ENCODE measurements at regions not wholly inside any gene's neighbourhood (a gene's known extent, or its start where the extent isn't known, plus 50 kb on each side); places are given as distances from the start of the nearest gene placed in this dataset.

- Histone ChIP-seq H3K4me3 (no peak overlapping the region), H3K4me1 (no peaks in the 10 kb centered on the region), H3K27me3 (ENCODE audit: low read depth) (peaks cover 10% of the 10 kb centered on the region), H3K36me3 (no peaks in the 10 kb centered on the region), H3K9me3 (replicated peaks) (peaks cover 22% of the 10 kb centered on the region), H3K27ac (replicated peaks) (no peak overlapping the region)
- no peak for TF ChIP-seq CTCF (IDR thresholded peaks at IDR 0.05; ENCODE audit: borderline replicate concordance)
- no peak for DNase-seq
- intact Hi-C loops (cut with micrococcal nuclease) = no loop called here
These were observed 329.9 kb upstream of the ISX start for GRCh38 chr22:34736081-34736480.

GRCh38 chr22:34738661-34739400 is 327.1 kb upstream of the ISX start:
- H3K4me3 ChIP-seq = no peak overlapping the region
- TF ChIP-seq CTCF (IDR thresholded peaks at IDR 0.05; ENCODE audit: borderline replicate concordance) = no peak
- no peak overlapping the region for H3K27ac ChIP-seq (replicated peaks)
- H3K36me3 ChIP-seq = no peaks in the 10 kb centered on the region
- peaks cover 10% of the 10 kb centered on the region for H3K27me3 ChIP-seq (ENCODE audit: low read depth)
- peaks cover 17% of the 10 kb centered on the region for H3K9me3 ChIP-seq (replicated peaks)
- no peaks in the 10 kb centered on the region for H3K4me1 ChIP-seq
- no peak for DNase-seq
- intact Hi-C loops (cut with micrococcal nuclease) = no loop called here

GRCh38 chr22:34743110-34743751 is 322.7 kb upstream of the ISX start:
- TF ChIP-seq CTCF (IDR thresholded peaks at IDR 0.05; ENCODE audit: borderline replicate concordance) = no peak
- intact Hi-C loops (cut with micrococcal nuclease) = no loop called here
- peaks cover 7% of the 10 kb centered on the region for H3K9me3 ChIP-seq (replicated peaks)

GRCh38 chr22:34760276-34761008 is 305.5 kb upstream of the ISX start:
- no peak for DNase-seq
- Histone ChIP-seq H3K27me3 (ENCODE audit: low read depth) (peaks cover 81% of the 10 kb centered on the region), H3K9me3 (replicated peaks) (no peaks in the 10 kb centered on the region), H3K27ac (replicated peaks) (no peak overlapping the region), H3K36me3 (no peaks in the 10 kb centered on the region), H3K4me1 (no peaks in the 10 kb centered on the region), H3K4me3 (no peak overlapping the region)
- no peak for TF ChIP-seq CTCF (IDR thresholded peaks at IDR 0.05; ENCODE audit: borderline replicate concordance)
- intact Hi-C loops (cut with micrococcal nuclease) = no loop called here

More at GRCh38 chr22:34743110-34743751, 322.7 kb upstream of the ISX start:
- H3K27me3 ChIP-seq (ENCODE audit: low read depth) = peaks cover 10% of the 10 kb centered on the region
- no peak for DNase-seq
- H3K36me3 ChIP-seq = no peaks in the 10 kb centered on the region
- H3K4me3 ChIP-seq = no peak overlapping the region
- H3K27ac ChIP-seq (replicated peaks) = no peak overlapping the region
- no peaks in the 10 kb centered on the region for H3K4me1 ChIP-seq

GRCh38 chr22:34761111-34761510 is 304.8 kb upstream of the ISX start:
- H3K27me3 ChIP-seq (ENCODE audit: low read depth) = peaks cover 81% of the 10 kb centered on the region
- no peak for TF ChIP-seq CTCF (IDR thresholded peaks at IDR 0.05; ENCODE audit: borderline replicate concordance)
- intact Hi-C loops (cut with micrococcal nuclease) = no loop called here
- H3K4me3 ChIP-seq = no peak overlapping the region
- no peaks in the 10 kb centered on the region for H3K36me3 ChIP-seq
- H3K9me3 ChIP-seq (replicated peaks) = no peaks in the 10 kb centered on the region
- no peaks in the 10 kb centered on the region for H3K4me1 ChIP-seq
- no peak for DNase-seq
- H3K27ac ChIP-seq (replicated peaks) = no peak overlapping the region

Data from left ventricle myocardium inferior (tissue), 1 donor.